HL-60 (cell line): ENCODE measurements at regions not wholly inside any gene's neighbourhood (a gene's known extent, or its start where the extent isn't known, plus 50 kb on each side); places are given as distances from the start of the nearest gene placed in this dataset.

Experiments used
- DNase-seq, 2 experiments: peaks; one replicate each; pipeline ENCODE4 v3.0.0-alpha.2; 2010 to 2020; ENCODE audit warnings: low read depth in 1 of 2, low spot score in 1 of 2
- H3K27ac ChIP-seq: fragments of 250-450 bp; sonication (Bioruptor Pico); replicated peaks from 2 replicates; pipeline ENCODE4 v1.5.1; 2020; ENCODE audit warnings: mild to moderate bottlenecking, moderate library complexity
- H3K27me3 ChIP-seq: fragments of 250-450 bp; sonication (Bioruptor Pico); 2 replicates; pipeline ENCODE4 v1.5.1; 2021; ENCODE audit warnings: mild to moderate bottlenecking, moderate library complexity; ENCODE audit not compliant: insufficient read depth, poor library complexity, severe bottlenecking
- H3K4me3 ChIP-seq: replicated peaks from 2 replicates; pipeline ENCODE4 v1.5.1; 2011; ENCODE audit warnings: mild to moderate bottlenecking, control low read depth, low read length; ENCODE audit not compliant: insufficient read depth
- CTCF ChIP-seq: IDR thresholded peaks from one replicate; pipeline ENCODE4 v1.5.1; 2011; ENCODE audit warnings: low read length, control low read depth, inconsistent platforms; ENCODE audit not compliant: insufficient read depth
- GABPA ChIP-seq: IDR thresholded peaks from 2 replicates; pipeline ENCODE4 v1.6.1; 2012; ENCODE audit warnings: low read depth
- POLR2AphosphoS5 ChIP-seq: IDR thresholded peaks from 2 replicates; pipeline ENCODE4 v1.6.1; 2012; ENCODE audit warnings: low read depth
- REST ChIP-seq: IDR thresholded peaks from 2 replicates; pipeline ENCODE4 v1.6.1; 2012; ENCODE audit warnings: low read depth; ENCODE audit not compliant: insufficient replicate concordance
- SPI1 ChIP-seq: IDR thresholded peaks from 2 replicates; pipeline ENCODE4 v1.6.1; 2012; ENCODE audit warnings: low read depth, mild to moderate bottlenecking, borderline replicate concordance

- no peaks in the 10 kb centered on the region for H3K27me3 ChIP-seq
- DNase-seq = no peak
- no peak overlapping the region for H3K4me3 ChIP-seq
- TF ChIP-seq CTCF (no peak), GABPA (no peak)
- H3K27ac ChIP-seq = no peak overlapping the region
Observed at GRCh38 chr4:23438764-23439163, 451.1 kb downstream of the PPARGC1A start.

GRCh38 chr4:23429497-23429896 lies 460.4 kb downstream of the PPARGC1A start:
- Histone ChIP-seq H3K4me3 (no peak overlapping the region), H3K27ac (no peak overlapping the region), H3K27me3 (no peaks in the 10 kb centered on the region)
- TF ChIP-seq REST = no peak
- TF ChIP-seq POLR2AphosphoS5 = no peak
- TF ChIP-seq SPI1 = no peak
- TF ChIP-seq GABPA = no peak
- TF ChIP-seq CTCF = no peak
- no peak for DNase-seq

GRCh38 chr4:23425570-23425969 lies 464.3 kb downstream of the PPARGC1A start:
- no peak overlapping the region for H3K4me3 ChIP-seq
- no peak for DNase-seq

DNA sequence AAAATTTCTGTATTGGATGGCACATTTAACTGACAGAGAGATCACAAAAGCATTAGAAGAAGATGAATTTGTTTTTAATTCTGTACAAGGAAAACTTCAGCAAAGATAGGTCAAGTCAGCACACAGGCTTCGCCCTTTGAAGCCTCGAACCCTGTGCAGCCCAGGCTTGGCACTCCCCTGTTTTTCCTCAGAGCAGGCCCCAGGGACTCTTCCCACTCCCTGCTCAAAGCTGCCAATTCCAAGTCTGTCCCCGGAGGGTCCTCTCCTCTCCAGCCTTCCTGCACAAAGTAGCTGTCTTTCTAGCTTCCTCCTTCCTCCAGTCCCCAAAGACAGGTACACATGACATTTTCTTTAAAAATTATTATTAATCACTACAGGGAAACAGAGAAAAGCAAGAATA lies 466.3 kb downstream of the PPARGC1A start:
- no peak for DNase-seq
- TF ChIP-seq SPI1 (no peak), REST (no peak)
- no peak overlapping the region for H3K4me3 ChIP-seq
- H3K27ac ChIP-seq = no peak overlapping the region
- H3K27me3 ChIP-seq = no peaks in the 10 kb centered on the region

More at GRCh38 chr4:23425570-23425969, 464.3 kb downstream of the PPARGC1A start:
- Histone ChIP-seq H3K27me3 (no peaks in the 10 kb centered on the region), H3K27ac (no peak overlapping the region)
- TF ChIP-seq POLR2AphosphoS5 = no peak
- TF ChIP-seq REST = no peak
- no peak for TF ChIP-seq SPI1
- TF ChIP-seq GABPA = no peak
